MM.1S (cell line): ENCODE measurements at regions not wholly inside any gene's neighbourhood (a gene's known extent, or its start where the extent isn't known, plus 50 kb on each side); places are given as distances from the start of the nearest gene placed in this dataset.

Experiments
- DNase-seq: peaks from one replicate; pipeline ENCODE4 v3.0.0-alpha.2; 2015
- H2AFZ ChIP-seq: fragments of 300-600 bp; sonication (generic); 2 replicates; pipeline ENCODE4 v1.6.0; 2016; ENCODE audit warnings: antibody characterized with exemption, low read length
- H3F3A ChIP-seq: fragments of 300-600 bp; sonication (generic); 2 replicates; pipeline ENCODE4 v1.6.1; 2016; ENCODE audit warnings: mild to moderate bottlenecking, antibody characterized with exemption, low read length, moderate library complexity, mixed read lengths; ENCODE audit not compliant: insufficient read depth
- H3K27ac ChIP-seq: fragments of 300-600 bp; sonication (generic); 2 replicates; pipeline ENCODE4 v1.5.1; 2016; ENCODE audit warnings: mild to moderate bottlenecking, low read length
- H3K27me3 ChIP-seq: fragments of 300-600 bp; sonication (generic); replicated peaks from 2 replicates; pipeline ENCODE4 v1.6.0; 2016; ENCODE audit warnings: low read length; ENCODE audit not compliant: insufficient read depth
- H3K36me3 ChIP-seq: fragments of 300-600 bp; sonication (generic); replicated peaks from 2 replicates; pipeline ENCODE4 v1.6.1; 2016; ENCODE audit warnings: mild to moderate bottlenecking, low read length, mixed read lengths; ENCODE audit not compliant: insufficient read depth
- H3K4me1 ChIP-seq: fragments of 300-600 bp; sonication (generic); 2 replicates; pipeline ENCODE4 v1.6.1; 2016; ENCODE audit warnings: low read length, mixed read lengths
- H3K4me2 ChIP-seq: fragments of 300-600 bp; sonication (generic); 2 replicates; pipeline ENCODE4 v1.6.0; 2016; ENCODE audit warnings: low read depth, low read length
- H3K4me3 ChIP-seq: fragments of 300-600 bp; sonication (generic); 2 replicates; pipeline ENCODE4 v1.5.1; 2016; ENCODE audit warnings: low read length, mixed read lengths
- H3K79me2 ChIP-seq: fragments of 300-600 bp; sonication (generic); 2 replicates; pipeline ENCODE4 v1.6.1; 2016; ENCODE audit warnings: mixed run types, low read length, mixed read lengths
- H3K9ac ChIP-seq: fragments of 300-600 bp; sonication (generic); 2 replicates; pipeline ENCODE4 v1.6.1; 2016; ENCODE audit warnings: low read length, mixed read lengths
- H3K9me2 ChIP-seq: fragments of 300-600 bp; sonication (generic); replicated peaks from 2 replicates; pipeline ENCODE4 v1.6.1; 2016; ENCODE audit warnings: mild to moderate bottlenecking, low read length, mixed read lengths; ENCODE audit not compliant: insufficient read depth
- H3K9me3 ChIP-seq: fragments of 300-600 bp; sonication (generic); replicated peaks from 2 replicates; pipeline ENCODE4 v1.6.1; 2016; ENCODE audit warnings: mild to moderate bottlenecking, low read length, mixed read lengths; ENCODE audit not compliant: insufficient read depth
- H4K20me1 ChIP-seq: fragments of 300-600 bp; sonication (generic); 2 replicates; pipeline ENCODE4 v1.6.1; 2016; ENCODE audit warnings: mild to moderate bottlenecking, low read length, moderate library complexity, mixed read lengths; ENCODE audit not compliant: insufficient read depth
- EZH2 ChIP-seq: fragments of 300-600 bp; sonication (generic); optimal IDR thresholded peaks from 2 replicates; pipeline ENCODE3; 2017; ENCODE audit warnings: low read depth, mild to moderate bottlenecking, antibody characterized with exemption, low read length, mixed read lengths
- EZH2phosphoT487 ChIP-seq: fragments of 300-600 bp; sonication (generic); IDR thresholded peaks from 2 replicates; pipeline ENCODE4 v1.6.1; 2018; ENCODE audit warnings: antibody characterized with exemption, low read length
- TF ChIP-seq, protein P1 (sequence below): fragments of 300-600 bp; sonication (generic); IDR thresholded peaks from 2 replicates; pipeline ENCODE4 v1.5.1; 2016; ENCODE audit warnings: antibody characterized with exemption, low read length, mixed read lengths

DNA sequence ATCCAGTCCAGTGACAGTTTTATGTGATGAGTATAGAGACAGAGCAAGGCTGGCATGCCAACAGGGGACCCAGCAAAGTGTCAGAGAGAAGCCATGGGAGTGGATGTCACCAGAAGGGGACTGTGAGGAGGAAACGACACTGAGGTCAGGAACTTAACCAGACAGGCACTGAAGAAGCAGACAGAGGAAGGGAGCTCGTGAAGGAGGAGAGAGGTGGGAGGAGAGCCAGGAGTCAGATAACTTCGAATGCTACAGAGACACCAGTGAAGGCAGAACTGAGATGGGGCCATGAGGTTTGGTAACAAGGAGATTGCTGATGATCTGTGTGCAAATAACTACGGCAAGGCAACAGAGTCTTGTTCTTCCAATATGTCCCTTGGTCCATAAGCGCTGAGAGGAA is 211.1 kb upstream of the FOXA2 start:
- Histone ChIP-seq H4K20me1 (no peaks in the 10 kb centered on the region), H3K36me3 (no peaks in the 10 kb centered on the region), H3K4me1 (no peaks in the 10 kb centered on the region), H3K27ac (no peak overlapping the region), H3F3A (no peaks in the 10 kb centered on the region), H3K4me2 (no peak overlapping the region), H3K9ac (no peak overlapping the region), H3K4me3 (no peak overlapping the region), H3K9me2 (no peaks in the 10 kb centered on the region), H3K27me3 (no peaks in the 10 kb centered on the region), H2AFZ (no peak overlapping the region), H3K79me2 (no peaks in the 10 kb centered on the region), H3K9me3 (no peaks in the 10 kb centered on the region)
- TF ChIP-seq EZH2 (no peak), EZH2phosphoT487 (no peak)
- TF ChIP-seq, protein P1, sequence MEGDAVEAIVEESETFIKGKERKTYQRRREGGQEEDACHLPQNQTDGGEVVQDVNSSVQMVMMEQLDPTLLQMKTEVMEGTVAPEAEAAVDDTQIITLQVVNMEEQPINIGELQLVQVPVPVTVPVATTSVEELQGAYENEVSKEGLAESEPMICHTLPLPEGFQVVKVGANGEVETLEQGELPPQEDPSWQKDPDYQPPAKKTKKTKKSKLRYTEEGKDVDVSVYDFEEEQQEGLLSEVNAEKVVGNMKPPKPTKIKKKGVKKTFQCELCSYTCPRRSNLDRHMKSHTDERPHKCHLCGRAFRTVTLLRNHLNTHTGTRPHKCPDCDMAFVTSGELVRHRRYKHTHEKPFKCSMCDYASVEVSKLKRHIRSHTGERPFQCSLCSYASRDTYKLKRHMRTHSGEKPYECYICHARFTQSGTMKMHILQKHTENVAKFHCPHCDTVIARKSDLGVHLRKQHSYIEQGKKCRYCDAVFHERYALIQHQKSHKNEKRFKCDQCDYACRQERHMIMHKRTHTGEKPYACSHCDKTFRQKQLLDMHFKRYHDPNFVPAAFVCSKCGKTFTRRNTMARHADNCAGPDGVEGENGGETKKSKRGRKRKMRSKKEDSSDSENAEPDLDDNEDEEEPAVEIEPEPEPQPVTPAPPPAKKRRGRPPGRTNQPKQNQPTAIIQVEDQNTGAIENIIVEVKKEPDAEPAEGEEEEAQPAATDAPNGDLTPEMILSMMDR = no peak
- DNase-seq = no peak

DNA sequence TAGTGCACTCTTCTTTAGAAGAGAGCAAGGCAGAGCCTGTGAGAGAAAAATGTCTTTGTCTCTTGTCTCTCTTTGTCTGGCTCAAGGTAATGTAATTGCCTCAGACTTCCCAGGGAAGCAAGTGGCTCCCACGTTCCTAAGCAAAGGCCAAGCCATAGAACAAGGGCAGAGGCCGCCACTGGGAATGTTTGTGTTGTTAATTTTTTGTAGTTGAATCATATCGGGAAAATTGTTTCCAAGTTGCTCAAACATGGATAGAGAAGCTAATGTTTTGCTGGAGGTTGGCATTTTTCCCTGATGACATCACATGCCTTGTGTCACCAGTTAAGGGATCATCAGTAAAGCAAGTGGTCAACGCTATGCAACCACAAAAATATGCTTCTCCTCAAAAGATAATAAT is 211.5 kb upstream of the FOXA2 start:
- no peak overlapping the region for H2AFZ ChIP-seq
- H3K27me3 ChIP-seq = no peaks in the 10 kb centered on the region
- no peak overlapping the region for H3K27ac ChIP-seq
- H3F3A ChIP-seq = no peaks in the 10 kb centered on the region
- H3K4me3 ChIP-seq = no peak overlapping the region
- H3K4me1 ChIP-seq = no peaks in the 10 kb centered on the region
- no peaks in the 10 kb centered on the region for H4K20me1 ChIP-seq
- no peak for DNase-seq
- H3K9ac ChIP-seq = no peak overlapping the region
- H3K4me2 ChIP-seq = no peak overlapping the region
- no peaks in the 10 kb centered on the region for H3K9me3 ChIP-seq
- H3K36me3 ChIP-seq = no peaks in the 10 kb centered on the region
- H3K79me2 ChIP-seq = no peaks in the 10 kb centered on the region
- TF ChIP-seq, protein P1 = no peak
- TF ChIP-seq EZH2phosphoT487 (no peak), EZH2 (no peak)
- no peaks in the 10 kb centered on the region for H3K9me2 ChIP-seq

DNA sequence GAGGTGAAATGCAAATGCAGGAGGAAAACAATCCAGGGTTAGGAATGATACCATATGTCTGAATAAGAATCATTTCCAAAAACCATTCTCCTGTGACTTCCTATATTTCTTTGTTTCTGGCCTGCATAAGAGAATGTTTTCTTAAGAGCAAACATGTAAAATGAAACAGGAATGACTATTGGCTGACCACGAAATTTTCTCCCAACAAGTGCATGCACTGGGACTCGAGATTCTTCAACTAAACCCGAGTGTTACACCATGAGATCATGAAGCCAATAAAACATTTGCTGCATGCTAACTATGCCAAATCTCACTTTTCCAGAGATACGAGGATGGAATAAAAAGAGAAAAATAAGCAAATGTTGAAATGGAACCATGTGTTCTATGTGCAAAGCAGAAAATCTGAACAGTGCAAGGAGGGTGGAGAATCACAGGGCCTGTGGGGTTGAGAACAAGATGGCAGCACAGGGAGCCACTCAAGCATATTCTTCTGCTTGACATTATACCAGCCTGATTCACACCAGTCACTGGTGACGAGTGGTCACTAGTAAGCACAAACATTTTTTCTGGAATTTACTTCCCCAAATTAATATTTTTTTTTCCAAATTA is 212.2 kb upstream of the FOXA2 start:
- no peaks in the 10 kb centered on the region for H3K79me2 ChIP-seq
- H2AFZ ChIP-seq = no peak overlapping the region

More for the DNA sequence above, 212.2 kb upstream of the FOXA2 start:
- TF ChIP-seq EZH2 (no peak), EZH2phosphoT487 (no peak)
- TF ChIP-seq, protein P1 = no peak
- no peak overlapping the region for H3K4me2 ChIP-seq
- H3F3A ChIP-seq = no peaks in the 10 kb centered on the region
- DNase-seq = no peak
- no peak overlapping the region for H3K4me3 ChIP-seq
- no peaks in the 10 kb centered on the region for H3K9me3 ChIP-seq
- H3K27ac ChIP-seq = no peak overlapping the region
- no peaks in the 10 kb centered on the region for H3K9me2 ChIP-seq
- H3K9ac ChIP-seq = no peak overlapping the region
- H4K20me1 ChIP-seq = no peaks in the 10 kb centered on the region
- H3K36me3 ChIP-seq = no peaks in the 10 kb centered on the region
- no peaks in the 10 kb centered on the region for H3K4me1 ChIP-seq
- H3K27me3 ChIP-seq = no peaks in the 10 kb centered on the region
